Cerebellar cortex (tissue), 1 donor: ENCODE measurements at regions not wholly inside any gene's neighbourhood (a gene's known extent, or its start where the extent isn't known, plus 50 kb on each side); places are given as distances from the start of the nearest gene placed in this dataset.
"Not testable (repeated sequence)": the region's sequence is repeated elsewhere in the genome, so short reads cannot be mapped to it uniquely, and the experiment has no call there.

Experiments used
- DNase-seq: peaks from one replicate; pipeline ENCODE4 v3.0.0-alpha.2; 2015; ENCODE audit warnings: low spot score

DNA sequence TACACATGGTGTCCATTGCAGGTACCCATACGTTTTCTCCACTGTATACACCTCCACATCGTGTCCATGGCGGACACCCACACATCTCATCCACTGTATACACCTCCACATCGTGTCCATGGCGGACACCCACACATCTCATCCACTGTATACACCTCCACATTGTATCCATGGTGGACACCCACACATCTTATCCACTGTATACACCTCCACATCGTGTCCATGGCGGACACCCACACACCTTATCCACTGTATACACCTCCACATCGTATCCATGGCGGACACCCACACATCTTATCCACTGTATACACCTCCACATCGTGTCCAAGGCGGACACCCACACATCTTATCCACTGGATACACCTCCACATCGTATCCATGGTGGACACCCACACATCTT lies 50.4 kb upstream of the TTC34 start:
- not testable (repeated sequence) for DNase-seq

DNA sequence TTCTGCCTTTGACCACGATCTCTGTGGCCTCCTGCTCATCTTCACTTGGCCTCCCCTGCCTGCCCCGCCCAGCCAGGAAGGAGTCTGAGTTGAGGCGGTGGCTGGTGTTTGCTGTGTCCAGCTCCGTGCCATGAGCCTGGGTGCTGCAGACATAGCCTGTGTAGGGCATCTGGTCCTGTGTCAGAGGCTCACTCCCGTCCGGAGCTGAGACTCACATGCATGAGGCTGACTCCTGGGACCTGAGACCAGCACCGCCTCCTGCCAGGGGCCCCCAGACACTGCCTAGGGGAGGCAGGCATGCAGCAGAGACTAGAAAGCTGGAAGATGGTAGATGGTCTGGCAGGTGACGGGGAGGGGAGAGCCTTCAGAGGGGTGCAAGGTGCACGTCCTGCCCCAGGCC lies 52.2 kb upstream of the TTC34 start:
- DNase-seq: no peak

DNA sequence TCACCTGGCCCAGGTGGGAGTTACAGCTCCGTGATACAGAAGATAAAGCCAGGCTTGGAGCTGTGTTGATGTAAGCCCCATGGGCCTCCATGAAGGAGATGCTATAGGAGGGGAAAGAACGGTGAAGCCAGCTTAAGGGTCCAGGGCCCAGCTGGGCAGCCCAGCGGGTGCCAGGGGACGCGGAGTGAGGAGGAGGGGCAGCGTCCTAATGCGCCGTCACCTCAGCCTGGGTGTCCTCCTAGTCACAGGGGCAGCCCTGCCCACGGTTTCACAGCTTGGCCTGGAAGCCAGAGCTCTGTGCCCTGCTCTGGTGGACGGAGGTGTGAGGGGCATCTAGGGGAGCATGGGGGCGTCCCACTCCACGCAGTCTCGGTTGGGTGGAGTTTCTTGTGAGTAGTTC lies 52.7 kb upstream of the TTC34 start:
- no peak for DNase-seq

DNA sequence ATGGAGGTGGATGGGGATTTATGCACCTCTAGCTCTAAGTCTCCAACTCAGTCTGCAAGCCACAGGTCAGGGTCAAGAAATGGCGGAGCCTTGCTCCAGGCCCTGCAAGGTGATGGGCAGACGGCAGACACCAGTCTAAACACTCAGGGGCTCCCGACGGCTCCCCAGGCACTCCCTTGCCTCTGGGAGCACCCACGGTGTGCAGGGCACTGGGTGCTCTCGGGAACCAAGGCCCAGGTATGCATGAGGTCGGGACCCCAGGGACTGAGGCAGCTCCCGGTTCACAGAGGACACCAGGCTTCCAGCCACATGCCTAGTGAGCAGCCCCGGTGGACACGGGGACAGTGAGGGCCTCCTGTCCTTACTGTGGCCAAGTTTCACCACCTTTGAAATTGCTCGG lies 53.1 kb upstream of the TTC34 start:
- DNase-seq: no peak

GRCh38 chr1:2855206-2856065 lies 53.9 kb upstream of the TTC34 start:
- DNase-seq: no peak

- no peak for DNase-seq
Observed at GRCh38 chr1:2856066-2856390, 54.5 kb upstream of the TTC34 start.

GRCh38 chr1:2856676-2857375 lies 55.3 kb upstream of the TTC34 start:
- DNase-seq: no peak

- DNase-seq: no peak
Observed at GRCh38 chr1:2857521-2857920, 56.0 kb upstream of the TTC34 start.

GRCh38 chr1:2858676-2859075 lies 57.2 kb upstream of the TTC34 start:
- DNase-seq: no peak

DNA sequence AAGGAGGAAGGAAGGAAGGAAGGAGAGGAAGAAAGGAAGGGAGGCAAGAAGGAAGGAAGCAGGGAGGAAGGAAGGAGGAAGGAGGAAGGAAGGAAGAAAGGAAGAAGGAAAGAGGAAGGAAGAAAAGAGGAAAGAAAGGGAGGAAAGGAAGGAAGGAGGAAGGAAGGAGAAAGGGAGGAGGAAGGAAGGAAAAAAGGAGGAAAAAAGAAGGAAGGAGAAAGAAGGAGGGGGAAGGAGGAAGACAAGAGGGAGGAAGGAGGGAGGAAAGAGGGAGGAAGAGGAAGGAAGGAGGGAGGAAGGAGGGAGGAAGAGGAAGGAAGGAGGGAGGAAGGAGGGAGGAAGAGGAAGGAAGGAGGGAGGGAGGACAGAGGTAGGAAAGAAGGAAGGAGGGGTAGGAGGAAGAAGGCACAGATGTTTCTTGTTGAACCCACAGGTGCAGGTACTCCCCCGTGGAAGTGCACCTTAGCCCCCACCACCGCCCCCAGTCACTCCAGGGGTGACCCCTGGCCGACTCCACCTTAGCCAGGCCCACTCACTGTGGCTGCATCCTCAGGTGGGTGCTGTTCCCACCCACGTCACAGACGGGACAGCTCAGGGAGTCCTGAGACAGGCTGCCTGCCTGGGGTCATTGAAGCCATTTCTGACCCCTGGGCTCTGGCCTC lies 57.9 kb upstream of the TTC34 start:
- DNase-seq: no peak

- no peak for DNase-seq
Observed at GRCh38 chr1:2859881-2860430, 58.5 kb upstream of the TTC34 start.

DNA sequence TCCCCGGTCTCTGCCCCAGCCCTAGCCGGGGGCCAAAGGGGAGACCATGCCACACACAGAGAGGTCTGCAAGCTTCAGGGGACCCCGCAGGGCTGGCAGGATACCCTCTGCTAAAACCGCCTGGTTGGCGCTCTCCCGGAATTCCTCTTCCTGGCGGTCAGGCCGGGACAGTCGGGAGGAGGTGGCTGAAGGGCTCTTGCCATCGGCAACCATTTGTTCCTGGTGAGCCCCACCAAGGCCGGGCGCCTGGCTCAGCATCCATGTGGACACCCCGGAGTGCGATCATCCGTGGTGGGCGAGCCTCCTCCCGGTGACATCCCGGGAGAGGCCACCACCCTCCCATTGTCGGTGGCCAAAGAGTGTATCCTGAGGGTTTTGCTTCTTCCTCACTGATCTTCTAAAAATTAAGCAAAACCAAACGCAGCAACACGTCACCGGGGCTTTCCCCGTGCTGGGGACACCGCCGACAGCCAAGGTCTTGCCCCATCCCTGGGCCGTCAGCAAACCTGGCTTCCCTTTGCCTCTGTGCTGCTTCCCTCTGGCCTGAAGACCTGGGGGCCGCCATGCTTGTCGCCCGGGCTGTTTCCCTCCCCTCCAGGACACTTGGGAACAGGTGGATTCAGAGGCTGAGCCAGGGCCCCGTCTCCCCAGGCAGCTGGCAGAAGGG lies 59.1 kb upstream of the TTC34 start:
- no peak for DNase-seq

DNA sequence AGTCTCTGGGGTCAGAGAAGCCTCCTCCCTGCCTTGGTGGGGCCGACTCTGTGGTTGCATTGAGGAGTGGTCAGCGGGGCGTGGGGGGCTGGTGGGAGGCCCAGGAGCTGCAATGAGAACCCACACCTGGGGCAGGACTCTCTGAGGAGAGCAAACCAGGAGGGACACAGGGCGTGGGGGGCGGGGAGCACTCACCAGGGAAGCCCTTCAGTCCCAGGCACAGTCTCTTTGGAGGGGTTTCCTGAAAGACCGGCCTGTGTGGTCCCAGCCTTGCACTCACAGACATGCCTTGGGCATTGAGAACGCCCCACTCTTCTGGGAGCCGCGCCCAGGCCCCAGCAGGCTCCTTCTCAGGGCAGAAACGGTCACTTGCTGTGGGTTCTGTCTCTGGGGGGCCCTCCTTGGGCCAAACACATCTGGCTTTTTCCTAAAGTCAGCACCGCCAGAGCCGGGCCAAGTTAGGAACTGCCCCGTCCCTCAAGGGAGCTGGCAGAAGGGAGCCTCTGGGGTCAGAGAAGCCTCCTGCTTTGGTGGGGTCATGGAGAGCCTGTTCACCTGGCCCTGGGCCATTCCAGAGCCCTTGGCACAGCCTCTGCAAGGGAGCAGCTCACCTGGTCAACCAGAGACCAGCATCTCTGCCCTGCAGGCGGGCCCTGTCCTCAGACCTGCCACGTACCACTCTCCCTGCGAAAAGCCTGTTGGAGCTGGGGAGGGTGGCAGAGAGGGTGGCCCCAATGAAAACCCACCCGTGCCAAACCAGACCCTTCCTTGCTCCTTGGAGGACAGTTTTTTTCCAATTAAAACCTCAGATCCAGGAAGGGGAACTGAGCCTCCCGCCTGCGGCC lies 59.9 kb upstream of the TTC34 start:
- DNase-seq: no peak

DNA sequence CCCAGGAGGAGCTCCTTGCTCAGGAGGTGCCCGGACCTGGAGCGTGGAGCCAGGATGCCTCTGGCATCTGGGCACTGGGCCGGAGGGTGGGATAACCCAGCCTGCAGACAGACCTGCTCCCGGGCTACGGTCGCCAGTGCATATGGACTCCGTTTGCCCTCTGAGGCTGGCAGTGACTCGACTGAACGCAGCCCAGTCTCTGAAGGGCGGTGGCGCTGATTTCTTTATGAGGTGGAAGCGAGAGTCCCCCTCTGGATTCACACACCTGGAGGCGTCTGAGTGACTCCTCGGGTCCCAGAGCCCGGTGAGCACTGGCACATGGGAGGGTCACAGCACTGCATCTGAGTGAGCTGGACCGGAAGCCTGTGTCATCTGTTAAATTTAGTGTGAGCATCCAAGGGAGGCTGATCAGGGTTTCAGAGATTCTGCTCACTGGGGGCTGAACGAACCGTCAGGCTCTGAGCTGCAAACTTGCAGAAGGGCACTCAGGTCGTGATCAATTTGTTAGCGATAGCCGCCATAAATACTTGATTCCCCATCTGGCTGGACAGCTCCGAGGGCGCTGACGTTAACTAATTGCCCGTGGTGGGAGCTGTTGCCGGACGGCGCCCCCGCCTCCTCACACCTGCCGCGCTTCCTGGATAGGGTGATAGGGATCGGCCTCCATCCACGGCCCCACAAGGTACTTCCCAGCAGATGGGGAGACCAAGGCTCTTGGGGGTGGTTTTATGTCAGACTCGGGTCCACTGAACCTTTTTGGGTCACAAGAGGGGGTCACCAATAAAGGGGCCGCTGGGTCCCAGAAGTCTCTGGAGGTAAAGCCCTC lies 60.7 kb upstream of the TTC34 start:
- no peak for DNase-seq

GRCh38 chr1:2862814-2863647 lies 61.5 kb upstream of the TTC34 start:
- DNase-seq: no peak

- DNase-seq: no peak
Observed at GRCh38 chr1:2863648-2863963, 62.1 kb upstream of the TTC34 start.

DNA sequence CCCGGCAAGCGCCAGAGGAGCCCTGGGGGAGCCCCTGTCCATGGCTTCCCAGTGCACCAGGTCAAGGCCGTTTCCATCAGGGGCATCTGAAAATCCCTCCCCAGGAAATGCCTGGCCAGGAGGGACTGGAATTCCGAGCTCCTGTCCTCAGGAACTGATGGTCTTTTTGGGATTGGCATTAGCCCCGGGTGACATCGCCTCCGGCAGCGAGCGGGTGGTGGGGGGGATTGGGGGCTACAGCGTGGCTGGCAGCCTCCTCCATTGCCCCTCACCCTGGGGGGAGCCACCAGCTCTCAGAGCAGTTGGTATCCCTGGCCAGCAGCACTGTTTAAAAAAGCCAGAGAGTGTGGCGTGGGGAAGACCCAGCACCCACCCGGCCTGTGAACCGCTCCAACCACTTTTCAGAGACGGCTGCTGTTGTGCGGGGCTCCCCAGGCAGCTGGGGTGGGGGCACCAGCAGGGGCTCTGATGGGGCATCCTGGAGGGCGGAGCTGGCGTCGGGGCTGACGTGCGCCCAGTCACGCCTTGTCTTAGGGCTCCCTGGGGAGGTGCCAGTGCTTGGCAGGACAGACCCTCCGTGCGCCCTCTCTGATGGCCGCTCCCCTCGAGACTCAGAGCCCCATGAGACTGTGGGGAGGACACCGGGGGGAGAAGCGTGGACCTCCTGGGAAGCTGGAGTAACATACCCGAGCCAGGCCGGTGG lies 62.9 kb upstream of the TTC34 start:
- DNase-seq: no peak

GRCh38 chr1:2865000-2865399 lies 63.5 kb upstream of the TTC34 start:
- DNase-seq: no peak
